ENCODE measurements at regions not wholly inside any gene's neighbourhood (a gene's known extent, or its start where the extent isn't known, plus 50 kb on each side); places are given as distances from the start of the nearest gene placed in this dataset.

DNA sequence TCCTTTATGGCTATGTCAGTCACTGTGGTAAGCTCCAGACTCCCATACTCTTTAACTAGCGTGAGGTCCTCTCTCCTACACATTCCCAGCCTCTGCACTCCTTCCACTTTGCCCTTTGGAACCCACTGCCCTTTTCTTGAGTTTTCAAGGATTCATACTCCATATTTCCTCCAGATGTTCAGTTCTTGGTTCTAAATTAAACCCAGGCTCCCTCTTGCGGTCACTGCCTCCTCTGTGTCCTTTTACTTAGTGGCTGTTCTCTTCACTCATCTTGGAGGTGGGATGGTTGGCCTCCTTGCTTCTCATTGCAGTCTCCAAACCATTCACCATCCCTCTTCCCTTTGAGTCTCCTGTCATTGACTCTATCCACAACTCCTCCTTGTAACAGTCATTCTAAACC is 208.1 kb downstream of the TGFB2 start (continued):
- TF ChIP-seq HOXB13 (CRISPR knock-in tag; IDR thresholded peaks at IDR 0.05; ENCODE audit: low read depth) (no peak), RNF2 (IDR thresholded peaks at IDR 0.05; ENCODE audit: borderline replicate concordance, low read depth) (no peak), RFX5 (IDR thresholded peaks at IDR 0.05) (no peak), MAZ (IDR thresholded peaks at IDR 0.05; ENCODE audit: borderline replicate concordance, low read depth, low read length) (no peak), FOSB (CRISPR knock-in tag; IDR thresholded peaks at IDR 0.05) (no peak), KDM1A (IDR thresholded peaks at IDR 0.05; ENCODE audit: low read depth) (no peak)
- TF ChIP-seq, protein P1, sequence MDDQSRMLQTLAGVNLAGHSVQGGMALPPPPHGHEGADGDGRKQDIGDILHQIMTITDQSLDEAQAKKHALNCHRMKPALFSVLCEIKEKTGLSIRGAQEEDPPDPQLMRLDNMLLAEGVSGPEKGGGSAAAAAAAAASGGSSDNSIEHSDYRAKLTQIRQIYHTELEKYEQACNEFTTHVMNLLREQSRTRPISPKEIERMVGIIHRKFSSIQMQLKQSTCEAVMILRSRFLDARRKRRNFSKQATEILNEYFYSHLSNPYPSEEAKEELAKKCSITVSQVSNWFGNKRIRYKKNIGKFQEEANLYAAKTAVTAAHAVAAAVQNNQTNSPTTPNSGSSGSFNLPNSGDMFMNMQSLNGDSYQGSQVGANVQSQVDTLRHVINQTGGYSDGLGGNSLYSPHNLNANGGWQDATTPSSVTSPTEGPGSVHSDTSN (IDR thresholded peaks at IDR 0.05) = no peak

DNA sequence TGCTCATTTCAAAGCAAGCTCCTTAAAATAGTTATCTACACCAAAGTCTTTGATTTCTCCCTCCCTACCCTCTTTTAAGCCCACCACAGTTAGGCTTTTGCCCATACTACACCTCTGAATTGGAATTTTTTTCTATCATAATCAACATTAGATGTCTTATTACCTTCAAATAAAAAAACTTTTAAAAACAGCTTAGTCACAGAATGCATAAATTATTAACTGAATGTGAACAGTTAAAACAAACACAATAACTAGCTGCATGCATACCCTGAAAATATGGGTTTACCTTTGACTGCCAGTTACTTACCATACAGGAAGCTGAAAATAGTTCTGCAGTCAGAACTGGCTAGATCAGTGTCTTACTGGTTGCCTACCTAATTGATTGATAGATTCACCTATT is 210.9 kb downstream of the TGFB2 start:
- Histone ChIP-seq H3K4me3 (no peak overlapping the region), H3K4me1 (peaks cover 32% of the 10 kb centered on the region), H3K27ac (peak overlapping the region; percentile 81), H3K9me3 (peaks cover 10% of the 10 kb centered on the region; the same call in 1 of the 3 replicates), H3K4me2 (peak overlapping the region; percentile 64)
- CTCF ChIA-PET = no interaction called here
- FAIRE-seq = peak; percentile 93
- ATAC-seq = peak; percentile 54 to 88; a peak in 5 of 6 replicates
- POLR2A ChIA-PET = no interaction called here
- peak; percentile 28 to 83 for DNase-seq (ENCODE audit: low read depth in 1 of 2, low spot score in 1 of 2)
- TF ChIP-seq, protein P2, sequence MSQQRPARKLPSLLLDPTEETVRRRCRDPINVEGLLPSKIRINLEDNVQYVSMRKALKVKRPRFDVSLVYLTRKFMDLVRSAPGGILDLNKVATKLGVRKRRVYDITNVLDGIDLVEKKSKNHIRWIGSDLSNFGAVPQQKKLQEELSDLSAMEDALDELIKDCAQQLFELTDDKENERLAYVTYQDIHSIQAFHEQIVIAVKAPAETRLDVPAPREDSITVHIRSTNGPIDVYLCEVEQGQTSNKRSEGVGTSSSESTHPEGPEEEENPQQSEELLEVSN (IDR thresholded peaks at IDR 0.05; ENCODE audit: borderline replicate concordance, low read depth) = no peak
- no peak for TF ChIP-seq ZNF302 (CRISPR knock-in tag; IDR thresholded peaks at IDR 0.05)
- no peak for TF ChIP-seq NFE2L2 (conservative IDR thresholded peaks at IDR 0.05; ENCODE audit: low read length)
- TF ChIP-seq GATA3 (IDR thresholded peaks at IDR 0.05; ENCODE audit: borderline replicate concordance) = peak; percentile 57; the same call in 1 of the 2 replicates
- no peak for TF ChIP-seq HEYL (CRISPR knock-in tag; IDR thresholded peaks at IDR 0.05)
- TF ChIP-seq CHD4 (IDR thresholded peaks at IDR 0.05; ENCODE audit: borderline replicate concordance) = no peak
- no peak for TF ChIP-seq FOSL2 (IDR thresholded peaks at IDR 0.05)
- peak; percentile 51; the same call in 1 of the 2 replicates for TF ChIP-seq FOSL2 (CRISPR knock-in tag; IDR thresholded peaks at IDR 0.05)
- TF ChIP-seq POLR2A (IDR thresholded peaks at IDR 0.05; ENCODE audit: low read length) = no peak
- TF ChIP-seq, protein P3, sequence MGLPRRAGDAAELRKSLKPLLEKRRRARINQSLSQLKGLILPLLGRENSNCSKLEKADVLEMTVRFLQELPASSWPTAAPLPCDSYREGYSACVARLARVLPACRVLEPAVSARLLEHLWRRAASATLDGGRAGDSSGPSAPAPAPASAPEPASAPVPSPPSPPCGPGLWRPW (IDR thresholded peaks at IDR 0.05) = no peak
- no peak for TF ChIP-seq CHD2 (IDR thresholded peaks at IDR 0.05; ENCODE audit: low read length, partially characterized antibody)
- TF ChIP-seq, protein P1 (IDR thresholded peaks at IDR 0.05) = no peak
- TF ChIP-seq TFCP2L1 (CRISPR knock-in tag; IDR thresholded peaks at IDR 0.05) = no peak
- TF ChIP-seq, protein P4, sequence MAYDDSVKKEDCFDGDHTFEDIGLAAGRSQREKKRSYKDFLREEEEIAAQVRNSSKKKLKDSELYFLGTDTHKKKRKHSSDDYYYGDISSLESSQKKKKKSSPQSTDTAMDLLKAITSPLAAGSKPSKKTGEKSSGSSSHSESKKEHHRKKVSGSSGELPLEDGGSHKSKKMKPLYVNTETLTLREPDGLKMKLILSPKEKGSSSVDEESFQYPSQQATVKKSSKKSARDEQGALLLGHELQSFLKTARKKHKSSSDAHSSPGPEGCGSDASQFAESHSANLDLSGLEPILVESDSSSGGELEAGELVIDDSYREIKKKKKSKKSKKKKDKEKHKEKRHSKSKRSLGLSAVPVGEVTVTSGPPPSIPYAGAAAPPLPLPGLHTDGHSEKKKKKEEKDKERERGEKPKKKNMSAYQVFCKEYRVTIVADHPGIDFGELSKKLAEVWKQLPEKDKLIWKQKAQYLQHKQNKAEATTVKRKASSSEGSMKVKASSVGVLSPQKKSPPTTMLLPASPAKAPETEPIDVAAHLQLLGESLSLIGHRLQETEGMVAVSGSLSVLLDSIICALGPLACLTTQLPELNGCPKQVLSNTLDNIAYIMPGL (CRISPR knock-in tag; IDR thresholded peaks at IDR 0.05; ENCODE audit: borderline replicate concordance) = no peak
- TF ChIP-seq FOSB (CRISPR knock-in tag; IDR thresholded peaks at IDR 0.05) = no peak
- TF ChIP-seq RFX5 (IDR thresholded peaks at IDR 0.05) = no peak
- TF ChIP-seq RAD21 (conservative IDR thresholded peaks at IDR 0.05 in 1 of 2, IDR thresholded peaks at IDR 0.05 in 1 of 2) = peak in 1 of 2 experiments; percentile 27; a peak in 2 of 5 replicates
- TF ChIP-seq MYC (IDR thresholded peaks at IDR 0.05; ENCODE audit: borderline replicate concordance, low read length) = no peak
- TF ChIP-seq HOXB5 (CRISPR knock-in tag; IDR thresholded peaks at IDR 0.05) = no peak
- no peak for TF ChIP-seq ESRRA (IDR thresholded peaks at IDR 0.05; ENCODE audit: borderline replicate concordance, low read length)
- TF ChIP-seq, protein P5, sequence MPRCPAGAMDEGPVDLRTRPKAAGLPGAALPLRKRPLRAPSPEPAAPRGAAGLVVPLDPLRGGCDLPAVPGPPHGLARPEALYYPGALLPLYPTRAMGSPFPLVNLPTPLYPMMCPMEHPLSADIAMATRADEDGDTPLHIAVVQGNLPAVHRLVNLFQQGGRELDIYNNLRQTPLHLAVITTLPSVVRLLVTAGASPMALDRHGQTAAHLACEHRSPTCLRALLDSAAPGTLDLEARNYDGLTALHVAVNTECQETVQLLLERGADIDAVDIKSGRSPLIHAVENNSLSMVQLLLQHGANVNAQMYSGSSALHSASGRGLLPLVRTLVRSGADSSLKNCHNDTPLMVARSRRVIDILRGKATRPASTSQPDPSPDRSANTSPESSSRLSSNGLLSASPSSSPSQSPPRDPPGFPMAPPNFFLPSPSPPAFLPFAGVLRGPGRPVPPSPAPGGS (IDR thresholded peaks at IDR 0.05) = no peak
- TF ChIP-seq HDAC2 (IDR thresholded peaks at IDR 0.05) = no peak
- TF ChIP-seq, protein P6, sequence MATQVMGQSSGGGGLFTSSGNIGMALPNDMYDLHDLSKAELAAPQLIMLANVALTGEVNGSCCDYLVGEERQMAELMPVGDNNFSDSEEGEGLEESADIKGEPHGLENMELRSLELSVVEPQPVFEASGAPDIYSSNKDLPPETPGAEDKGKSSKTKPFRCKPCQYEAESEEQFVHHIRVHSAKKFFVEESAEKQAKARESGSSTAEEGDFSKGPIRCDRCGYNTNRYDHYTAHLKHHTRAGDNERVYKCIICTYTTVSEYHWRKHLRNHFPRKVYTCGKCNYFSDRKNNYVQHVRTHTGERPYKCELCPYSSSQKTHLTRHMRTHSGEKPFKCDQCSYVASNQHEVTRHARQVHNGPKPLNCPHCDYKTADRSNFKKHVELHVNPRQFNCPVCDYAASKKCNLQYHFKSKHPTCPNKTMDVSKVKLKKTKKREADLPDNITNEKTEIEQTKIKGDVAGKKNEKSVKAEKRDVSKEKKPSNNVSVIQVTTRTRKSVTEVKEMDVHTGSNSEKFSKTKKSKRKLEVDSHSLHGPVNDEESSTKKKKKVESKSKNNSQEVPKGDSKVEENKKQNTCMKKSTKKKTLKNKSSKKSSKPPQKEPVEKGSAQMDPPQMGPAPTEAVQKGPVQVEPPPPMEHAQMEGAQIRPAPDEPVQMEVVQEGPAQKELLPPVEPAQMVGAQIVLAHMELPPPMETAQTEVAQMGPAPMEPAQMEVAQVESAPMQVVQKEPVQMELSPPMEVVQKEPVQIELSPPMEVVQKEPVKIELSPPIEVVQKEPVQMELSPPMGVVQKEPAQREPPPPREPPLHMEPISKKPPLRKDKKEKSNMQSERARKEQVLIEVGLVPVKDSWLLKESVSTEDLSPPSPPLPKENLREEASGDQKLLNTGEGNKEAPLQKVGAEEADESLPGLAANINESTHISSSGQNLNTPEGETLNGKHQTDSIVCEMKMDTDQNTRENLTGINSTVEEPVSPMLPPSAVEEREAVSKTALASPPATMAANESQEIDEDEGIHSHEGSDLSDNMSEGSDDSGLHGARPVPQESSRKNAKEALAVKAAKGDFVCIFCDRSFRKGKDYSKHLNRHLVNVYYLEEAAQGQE (IDR thresholded peaks at IDR 0.05) = no peak
- no peak for TF ChIP-seq CBX8 (IDR thresholded peaks at IDR 0.05)
- peak; percentile 68 for TF ChIP-seq MAFK (IDR thresholded peaks at IDR 0.05; ENCODE audit: partially characterized antibody)
- TF ChIP-seq JUN (IDR thresholded peaks at IDR 0.05) = 0 out of 5 replicates have a peak, but pooled peaks of 1 of the 2 experiments have one; percentile 17
- no peak for TF ChIP-seq EHF (CRISPR knock-in tag; IDR thresholded peaks at IDR 0.05)
- no peak for TF ChIP-seq SREBF2 (IDR thresholded peaks at IDR 0.05)
